Embryonic facial prominence (tissue), 1 donor: ENCODE measurements at regions not wholly inside any gene's neighbourhood (a gene's known extent, or its start where the extent isn't known, plus 50 kb on each side); places are given as distances from the start of the nearest gene placed in this dataset.

Experiments
- DNase-seq: peaks from one replicate; pipeline ENCODE4 v3.0.0-alpha.2; 2016; ENCODE audit errors: extremely low spot score

- no peak for DNase-seq
Measured at GRCh38 chr2:2696733-2697455, 365.8 kb upstream of the MYT1L start.

- DNase-seq: no peak
Measured at GRCh38 chr2:2696325-2696724, 365.2 kb upstream of the MYT1L start.

- no peak for DNase-seq
Measured at GRCh38 chr2:2694746-2695145, 363.7 kb upstream of the MYT1L start.

- DNase-seq: no peak
Measured at GRCh38 chr2:2692599-2693389, 361.7 kb upstream of the MYT1L start.

- no peak for DNase-seq
Measured at GRCh38 chr2:2691419-2691818, 360.3 kb upstream of the MYT1L start.

- DNase-seq: no peak
Measured at GRCh38 chr2:2690985-2691384, 359.9 kb upstream of the MYT1L start.

- DNase-seq: no peak
Measured at GRCh38 chr2:2689306-2689705, 358.2 kb upstream of the MYT1L start.

- no peak for DNase-seq
Measured at GRCh38 chr2:2688254-2688653, 357.2 kb upstream of the MYT1L start.

- no peak for DNase-seq
Measured at GRCh38 chr2:2687745-2688144, 356.7 kb upstream of the MYT1L start.

- DNase-seq: no peak
Measured at GRCh38 chr2:2686222-2686621, 355.1 kb upstream of the MYT1L start.

- no peak for DNase-seq
Measured at GRCh38 chr2:2683606-2684224, 352.6 kb upstream of the MYT1L start.

GRCh38 chr2:2682700-2683342, 351.7 kb upstream of the MYT1L start:
- DNase-seq: no peak

- DNase-seq: no peak
Measured at GRCh38 chr2:2681711-2682251, 350.7 kb upstream of the MYT1L start.

- no peak for DNase-seq
Measured at GRCh38 chr2:2681085-2681484, 350.0 kb upstream of the MYT1L start.

- no peak for DNase-seq
Measured at GRCh38 chr2:2674831-2675230, 343.8 kb upstream of the MYT1L start.

- DNase-seq: no peak
Measured at GRCh38 chr2:2673406-2673805, 342.3 kb upstream of the MYT1L start.

GRCh38 chr2:2672249-2672648, 341.2 kb upstream of the MYT1L start:
- no peak for DNase-seq

- DNase-seq: no peak
Measured at GRCh38 chr2:2671826-2672225, 340.8 kb upstream of the MYT1L start.

- no peak for DNase-seq
Measured at GRCh38 chr2:2669316-2669715, 338.2 kb upstream of the MYT1L start.

GRCh38 chr2:2668681-2669265, 337.7 kb upstream of the MYT1L start:
- DNase-seq: no peak

- DNase-seq: no peak
Measured at GRCh38 chr2:2667690-2668089, 336.6 kb upstream of the MYT1L start.

GRCh38 chr2:2665834-2666133, 334.7 kb upstream of the MYT1L start:
- no peak for DNase-seq
